ENCODE measurements at regions not wholly inside any gene's neighbourhood (a gene's known extent, or its start where the extent isn't known, plus 50 kb on each side); places are given as distances from the start of the nearest gene placed in this dataset.
"Not testable (repeated sequence)": the region's sequence is repeated elsewhere in the genome, so short reads cannot be mapped to it uniquely, and the experiment has no call there.

GRCh38 chr14:106022648-106023047, 496.3 kb downstream of the TMEM121 start:
- not testable (repeated sequence) for TF ChIP-seq EZH2 (IDR thresholded peaks at IDR 0.05; ENCODE audit: insufficient read depth, poor library complexity, severe bottlenecking); EZH2phosphoT487 (IDR thresholded peaks at IDR 0.05; ENCODE audit: insufficient read depth, low read depth)
